BJ (cell line): ENCODE measurements at regions not wholly inside any gene's neighbourhood (a gene's known extent, or its start where the extent isn't known, plus 50 kb on each side); places are given as distances from the start of the nearest gene placed in this dataset.
A peak's percentile ranks its signal among the peaks of the same experiment; 100 is the strongest.

Source experiments
- CTCF ChIA-PET: fragments of 350-600 bp; formaldehyde crosslinking; extraction: SDS; loops from one replicate; lab custom pipeline; 2021; ENCODE audit warnings: antibody characterized with exemption, inconsistent platforms; lab: Yijun Ruan, JAX
- POLR2A ChIA-PET: fragments of 300-600 bp; sonication (Branson Sonifier 250); formaldehyde crosslinking; extraction: SDS; loops from one replicate; lab custom pipeline; 2021; ENCODE audit warnings: antibody characterized with exemption; lab: Charles Lee
- DNase-seq: peaks from one replicate; pipeline ENCODE4 v3.0.0-alpha.2; 2011; ENCODE audit warnings: low read depth
- H3K27me3 ChIP-seq: 2 replicates; pipeline ENCODE4 v1.6.0; 2011; ENCODE audit warnings: low read length; ENCODE audit not compliant: control insufficient read depth, insufficient read depth
- H3K36me3 ChIP-seq: 2 replicates; pipeline ENCODE4 v1.5.1; 2011; ENCODE audit warnings: low read length; ENCODE audit not compliant: control insufficient read depth, insufficient read depth
- H3K4me3 ChIP-seq: 2 replicates; pipeline ENCODE4 v1.5.1; 2011; ENCODE audit warnings: low read depth, mild to moderate bottlenecking, control low read depth, low read length
- TF ChIP-seq, protein P1 (sequence below): IDR thresholded peaks from 2 replicates; pipeline ENCODE4 v1.5.1; 2011; ENCODE audit warnings: low read depth, mild to moderate bottlenecking, control low read depth, inconsistent platforms, low read length, moderate library complexity; ENCODE audit not compliant: insufficient read depth

DNA sequence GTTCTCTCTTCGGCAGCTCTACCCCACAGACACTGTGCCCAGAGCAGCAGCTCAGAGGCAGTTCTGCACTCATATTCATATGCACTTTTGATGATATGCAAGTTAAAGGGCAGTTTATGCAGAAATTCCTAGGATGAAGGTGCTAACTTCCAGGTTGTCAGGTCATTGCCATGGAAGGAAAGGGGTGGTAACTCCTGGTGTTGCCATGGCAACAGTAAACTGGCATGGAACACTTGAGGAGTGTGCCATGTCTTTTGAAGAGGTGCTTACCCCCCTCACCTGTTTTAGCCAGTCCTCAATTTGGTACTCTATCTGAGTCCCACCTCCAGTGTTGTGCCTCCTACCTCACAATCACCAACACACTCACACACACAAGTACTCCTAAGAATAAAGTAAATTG, 539.4 kb upstream of the BTBD3 start:
- Histone ChIP-seq H3K27me3 (no peaks in the 10 kb centered on the region), H3K36me3 (no peaks in the 10 kb centered on the region), H3K4me3 (no peak overlapping the region)
- DNase-seq = no peak
- POLR2A ChIA-PET = no interaction called here
- TF ChIP-seq, protein P1, sequence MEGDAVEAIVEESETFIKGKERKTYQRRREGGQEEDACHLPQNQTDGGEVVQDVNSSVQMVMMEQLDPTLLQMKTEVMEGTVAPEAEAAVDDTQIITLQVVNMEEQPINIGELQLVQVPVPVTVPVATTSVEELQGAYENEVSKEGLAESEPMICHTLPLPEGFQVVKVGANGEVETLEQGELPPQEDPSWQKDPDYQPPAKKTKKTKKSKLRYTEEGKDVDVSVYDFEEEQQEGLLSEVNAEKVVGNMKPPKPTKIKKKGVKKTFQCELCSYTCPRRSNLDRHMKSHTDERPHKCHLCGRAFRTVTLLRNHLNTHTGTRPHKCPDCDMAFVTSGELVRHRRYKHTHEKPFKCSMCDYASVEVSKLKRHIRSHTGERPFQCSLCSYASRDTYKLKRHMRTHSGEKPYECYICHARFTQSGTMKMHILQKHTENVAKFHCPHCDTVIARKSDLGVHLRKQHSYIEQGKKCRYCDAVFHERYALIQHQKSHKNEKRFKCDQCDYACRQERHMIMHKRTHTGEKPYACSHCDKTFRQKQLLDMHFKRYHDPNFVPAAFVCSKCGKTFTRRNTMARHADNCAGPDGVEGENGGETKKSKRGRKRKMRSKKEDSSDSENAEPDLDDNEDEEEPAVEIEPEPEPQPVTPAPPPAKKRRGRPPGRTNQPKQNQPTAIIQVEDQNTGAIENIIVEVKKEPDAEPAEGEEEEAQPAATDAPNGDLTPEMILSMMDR = no peak
- CTCF ChIA-PET = no interaction called here

DNA sequence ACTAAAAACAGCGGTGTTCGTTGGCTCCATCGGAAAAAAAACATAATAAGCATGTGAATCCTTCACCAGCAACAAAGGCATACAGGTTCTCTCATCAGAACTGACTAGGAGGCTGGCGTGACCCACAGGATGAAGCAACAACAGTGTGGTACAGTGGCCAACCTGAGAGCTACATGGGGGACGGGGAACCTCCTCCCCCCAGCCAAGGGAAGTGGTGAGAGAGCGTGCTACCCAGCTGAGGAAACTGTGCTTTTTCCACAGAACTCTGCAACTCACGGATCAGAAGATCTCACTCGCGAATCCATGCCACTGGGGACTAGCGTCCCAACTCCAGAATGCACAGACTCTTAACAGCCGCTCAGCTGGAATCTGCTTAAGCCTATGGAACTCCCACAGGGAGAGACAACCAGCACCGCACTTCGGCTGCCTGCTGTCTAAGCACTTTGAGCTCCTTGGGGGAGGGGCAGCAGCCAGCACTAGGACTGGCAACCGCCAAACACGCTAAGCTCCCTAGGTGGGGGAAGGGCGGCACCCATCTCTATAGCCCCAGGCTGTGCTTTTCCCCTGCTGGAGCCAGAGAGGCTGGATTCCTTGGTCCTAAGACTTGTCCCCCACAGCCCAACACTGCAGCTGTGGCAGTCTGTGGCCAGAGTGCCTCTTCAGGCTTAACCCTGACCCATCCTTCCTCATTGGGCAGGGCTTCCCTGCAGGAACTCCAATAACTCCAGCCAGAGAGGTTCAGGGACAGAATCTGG, 538.3 kb upstream of the BTBD3 start:
- TF ChIP-seq, protein P1 = no peak
- Histone ChIP-seq H3K36me3 (no peaks in the 10 kb centered on the region), H3K4me3 (no peak overlapping the region), H3K27me3 (no peaks in the 10 kb centered on the region)
- DNase-seq = no peak
- ChIA-PET POLR2A (no interaction called here), CTCF (interaction anchor here (1.1 kb wide), 1 partner anchor 12 kb away, joined by 3 read pairs; no protein-coding TSS in a partner anchor)

DNA sequence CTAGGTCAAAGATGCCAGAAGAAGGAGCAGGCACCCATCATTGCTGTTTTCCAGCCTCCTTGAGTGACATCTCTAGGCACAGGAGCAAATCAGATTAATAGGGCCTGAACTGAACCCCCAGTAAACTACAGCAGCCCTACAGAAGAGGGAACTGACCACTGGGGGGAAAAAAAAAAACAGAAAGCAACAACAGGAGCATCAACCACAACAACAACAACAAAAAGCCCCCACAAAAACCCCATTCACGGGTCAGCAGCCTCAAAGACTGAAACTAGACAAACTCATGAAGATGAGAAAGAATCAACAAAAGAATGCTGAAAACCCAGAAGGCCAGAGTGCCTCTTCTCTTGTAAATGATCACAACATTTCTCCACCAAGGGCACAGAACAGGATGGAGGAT, 537.4 kb upstream of the BTBD3 start:
- no peaks in the 10 kb centered on the region for H3K36me3 ChIP-seq
- no peak for DNase-seq
- ChIA-PET CTCF (interaction anchor here (1.1 kb wide), 1 partner anchor 13 kb away, joined by 3 read pairs; no protein-coding TSS in a partner anchor), POLR2A (no interaction called here)
- H3K27me3 ChIP-seq = no peaks in the 10 kb centered on the region
- TF ChIP-seq, protein P1 = no peak
- H3K4me3 ChIP-seq = no peak overlapping the region

DNA sequence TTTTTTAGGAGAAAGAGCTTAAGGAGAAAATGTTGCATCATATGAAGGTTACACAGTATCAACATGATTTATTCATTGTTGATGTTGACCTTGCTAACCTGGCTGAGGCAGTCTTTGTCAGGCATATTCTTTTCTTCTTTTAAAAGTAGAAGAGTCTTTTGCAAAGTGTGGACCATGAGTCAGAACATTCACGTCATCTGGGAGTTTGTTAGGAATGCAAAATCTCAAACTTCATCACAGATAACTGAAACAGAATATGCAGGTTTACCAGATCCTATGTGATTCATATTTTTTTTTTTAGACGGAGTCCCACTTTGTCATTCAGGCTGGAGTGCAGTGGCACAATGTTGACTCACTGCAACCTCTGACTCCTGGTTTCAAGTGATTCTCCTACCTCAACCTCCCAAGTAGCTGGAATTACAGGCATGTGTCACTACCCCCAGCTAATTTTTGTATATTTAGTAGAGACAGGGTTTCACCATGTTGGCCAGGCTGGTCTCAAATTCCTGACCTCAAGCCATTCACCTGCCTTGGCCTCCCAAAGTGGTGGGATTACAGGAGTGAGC, 530.4 kb upstream of the BTBD3 start:
- H3K27me3 ChIP-seq = no peaks in the 10 kb centered on the region
- H3K36me3 ChIP-seq = no peaks in the 10 kb centered on the region
- no peak overlapping the region for H3K4me3 ChIP-seq
- peak; percentile 68 for DNase-seq
- TF ChIP-seq, protein P1 = no peak
- ChIA-PET CTCF (interaction anchor here (0.7 to 1.3 kb wide), 2 partner anchors 10 to 1937 kb away, joined by 3 read pairs; no protein-coding TSS in a partner anchor), POLR2A (no interaction called here)

DNA sequence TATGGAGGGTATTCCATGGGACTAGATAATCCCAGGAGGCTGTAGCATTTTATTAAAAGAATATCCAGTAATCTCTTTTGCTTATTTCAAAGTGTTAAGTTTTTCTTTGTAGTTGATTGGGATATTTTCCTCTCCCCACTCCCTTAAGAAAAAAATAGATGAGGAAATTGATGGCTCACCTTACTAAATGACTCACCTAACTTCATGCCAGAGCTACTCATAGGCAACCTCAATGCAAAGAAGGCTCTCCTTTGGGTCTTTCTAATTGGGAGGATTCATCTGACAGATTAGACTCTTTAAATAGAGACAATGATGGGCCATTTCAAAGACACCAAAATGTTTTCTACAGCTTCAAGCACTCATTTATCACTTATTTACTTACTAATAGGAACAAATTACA, 528.5 kb upstream of the BTBD3 start:
- no peaks in the 10 kb centered on the region for H3K36me3 ChIP-seq
- ChIA-PET CTCF (no interaction called here), POLR2A (no interaction called here)
- TF ChIP-seq, protein P1 = no peak
- no peak overlapping the region for H3K4me3 ChIP-seq
- DNase-seq = no peak
- no peaks in the 10 kb centered on the region for H3K27me3 ChIP-seq
